ENCODE measurements at regions not wholly inside any gene's neighbourhood (a gene's known extent, or its start where the extent isn't known, plus 50 kb on each side); places are given as distances from the start of the nearest gene placed in this dataset.

GRCh38 chr2:198788676-198789075 lies 669.1 kb downstream of the SATB2 start:
- no peak for TF ChIP-seq CTCF (conservative IDR thresholded peaks at IDR 0.05)
- DNase-seq (ENCODE audit: low read depth, low spot score): no peak
- H3K27me3 Mint-ChIP-seq (ENCODE audit: low read depth): peaks cover 2% of the 10 kb centered on the region

GRCh38 chr2:198782734-198783133 lies 675.0 kb downstream of the SATB2 start:
- Mint-ChIP-seq H3K4me3 (no peak overlapping the region), H3K27me3 (ENCODE audit: low read depth) (peaks cover 2% of the 10 kb centered on the region), H3K27ac (ENCODE audit: unreplicated experiment) (no peak overlapping the region), H3K36me3 (ENCODE audit: low read depth) (no peaks in the 10 kb centered on the region), H3K4me1 (no peaks in the 10 kb centered on the region), H3K9me3 (peaks cover 5% of the 10 kb centered on the region)
- TF ChIP-seq CTCF (conservative IDR thresholded peaks at IDR 0.05): no peak
- no peak for DNase-seq (ENCODE audit: low read depth, low spot score)

More at GRCh38 chr2:198788676-198789075, 669.1 kb downstream of the SATB2 start:
- Mint-ChIP-seq H3K9me3 (peaks cover 5% of the 10 kb centered on the region), H3K4me1 (no peaks in the 10 kb centered on the region), H3K36me3 (ENCODE audit: low read depth) (no peaks in the 10 kb centered on the region), H3K27ac (ENCODE audit: unreplicated experiment) (no peak overlapping the region), H3K4me3 (no peak overlapping the region)

GRCh38 chr2:198776616-198777406 lies 680.9 kb downstream of the SATB2 start:
- no peak overlapping the region for H3K4me3 Mint-ChIP-seq
- no peaks in the 10 kb centered on the region for H3K36me3 Mint-ChIP-seq (ENCODE audit: low read depth)
- TF ChIP-seq CTCF (conservative IDR thresholded peaks at IDR 0.05): no peak
- no peak overlapping the region for H3K27ac Mint-ChIP-seq (ENCODE audit: unreplicated experiment)
- H3K27me3 Mint-ChIP-seq (ENCODE audit: low read depth): no peaks in the 10 kb centered on the region
- peaks cover 12% of the 10 kb centered on the region for H3K4me1 Mint-ChIP-seq
- no peak for DNase-seq (ENCODE audit: low read depth, low spot score)
- no peaks in the 10 kb centered on the region for H3K9me3 Mint-ChIP-seq

GRCh38 chr2:198775737-198776136 lies 682.0 kb downstream of the SATB2 start:
- DNase-seq (ENCODE audit: low read depth, low spot score): no peak
- Mint-ChIP-seq H3K4me1 (peaks cover 12% of the 10 kb centered on the region), H3K27ac (ENCODE audit: unreplicated experiment) (no peak overlapping the region), H3K27me3 (ENCODE audit: low read depth) (no peaks in the 10 kb centered on the region), H3K9me3 (no peaks in the 10 kb centered on the region), H3K36me3 (ENCODE audit: low read depth) (no peaks in the 10 kb centered on the region), H3K4me3 (no peak overlapping the region)
- no peak for TF ChIP-seq CTCF (conservative IDR thresholded peaks at IDR 0.05)

- Mint-ChIP-seq H3K27ac (ENCODE audit: unreplicated experiment) (no peak overlapping the region), H3K4me3 (no peak overlapping the region), H3K9me3 (no peaks in the 10 kb centered on the region), H3K27me3 (ENCODE audit: low read depth) (no peaks in the 10 kb centered on the region), H3K36me3 (ENCODE audit: low read depth) (no peaks in the 10 kb centered on the region), H3K4me1 (peaks cover 12% of the 10 kb centered on the region)
- DNase-seq (ENCODE audit: low read depth, low spot score): no peak
- TF ChIP-seq CTCF (conservative IDR thresholded peaks at IDR 0.05): no peak
Measured at GRCh38 chr2:198774576-198774975, 683.2 kb downstream of the SATB2 start.
